Liver (tissue), 8 donors: ENCODE measurements at regions not wholly inside any gene's neighbourhood (a gene's known extent, or its start where the extent isn't known, plus 50 kb on each side); places are given as distances from the start of the nearest gene placed in this dataset.

Experiments used
- DNase-seq: peaks from one replicate; pipeline ENCODE4 v3.0.0-alpha.2; 2017; ENCODE audit warnings: low spot score
- H3K27ac ChIP-seq, 2 donors: one replicate each; pipeline ENCODE4 v1.7.0; 2013; ENCODE audit warnings: inconsistent platforms in 2 of 2, low read length in 2 of 2, control low read depth in 1 of 2, low read depth in 1 of 2, mild to moderate bottlenecking in 1 of 2
- H3K27me3 ChIP-seq, 4 donors: one replicate each; pipeline versions ENCODE4 v1.6.1 to v1.7.0; 2013; ENCODE audit warnings: low read length in 3 of 4, inconsistent platforms in 1 of 4, mild to moderate bottlenecking in 1 of 4, moderate library complexity in 1 of 4; ENCODE audit not compliant: control insufficient read depth in 4 of 4, insufficient read depth in 4 of 4
- H3K36me3 ChIP-seq, 4 donors: one replicate each; pipeline versions ENCODE4 v1.6.1 to v1.7.0; 2013; ENCODE audit warnings: low read length in 3 of 4, mild to moderate bottlenecking in 3 of 4, low read depth in 1 of 4, moderate library complexity in 1 of 4; ENCODE audit not compliant: control insufficient read depth in 4 of 4, insufficient read depth in 3 of 4
- H3K4me1 ChIP-seq, 4 donors: one replicate each; pipeline versions ENCODE4 v1.6.1 to v1.7.0; 2013; ENCODE audit warnings: low read length in 3 of 4, mild to moderate bottlenecking in 3 of 4, moderate library complexity in 1 of 4; ENCODE audit not compliant: control insufficient read depth in 4 of 4, insufficient read depth in 4 of 4
- H3K4me3 ChIP-seq, 3 donors: one replicate each; pipeline versions ENCODE4 v1.6.1 to v1.7.0; 2013; ENCODE audit warnings: low read length in 3 of 3, control low read depth in 1 of 3, low read depth in 1 of 3, mild to moderate bottlenecking in 1 of 3
- H3K9ac ChIP-seq, 2 donors: one replicate each; pipeline ENCODE4 v1.7.0; 2013; ENCODE audit warnings: low read length in 2 of 2, mild to moderate bottlenecking in 2 of 2, moderate library complexity in 2 of 2, control low read depth in 1 of 2, low read depth in 1 of 2
- H3K9me3 ChIP-seq, 4 donors: one replicate each; pipeline versions ENCODE4 v1.6.1 to v1.7.0; 2013; ENCODE audit warnings: low read length in 3 of 4; ENCODE audit not compliant: control insufficient read depth in 4 of 4
- CTCF ChIP-seq: fragments of 150-350 bp; IDR thresholded peaks from 2 replicates; pipeline ENCODE4 v1.5.1; 2017; ENCODE audit warnings: improper control_type of control experiment, low read depth, low read length; ENCODE audit not compliant: missing input control
- EGR1 ChIP-seq, 2 donors: IDR thresholded peaks; 2 replicates each; pipeline ENCODE4 v1.6.1; 2016 to 2018; ENCODE audit warnings: antibody characterized with exemption in 2 of 2, low read depth in 2 of 2
- FOXA1 ChIP-seq: IDR thresholded peaks from 2 replicates; pipeline ENCODE4 v1.6.1; 2016; ENCODE audit warnings: antibody characterized with exemption
- FOXA2 ChIP-seq: IDR thresholded peaks from 2 replicates; pipeline ENCODE4 v1.6.1; 2016; ENCODE audit warnings: antibody characterized with exemption
- GABPA ChIP-seq, 2 donors: IDR thresholded peaks in 1 of 2; conservative IDR thresholded peaks in 1 of 2; 2 replicates each; pipeline ENCODE4 v1.6.1; 2016; ENCODE audit warnings: antibody characterized with exemption in 2 of 2, mild to moderate bottlenecking in 1 of 2, moderate library complexity in 1 of 2
- HNF4A ChIP-seq, 2 donors: conservative IDR thresholded peaks; 2 replicates each; pipeline ENCODE4 v1.6.1; 2016; ENCODE audit warnings: antibody characterized with exemption in 2 of 2, mild to moderate bottlenecking in 2 of 2
- HNF4G ChIP-seq: IDR thresholded peaks from 2 replicates; pipeline ENCODE4 v1.6.1; 2016; ENCODE audit warnings: antibody characterized with exemption
- JUND ChIP-seq, 2 donors: IDR thresholded peaks; 2 replicates each; pipeline ENCODE4 v1.6.1; 2016; ENCODE audit warnings: antibody characterized with exemption in 2 of 2
- MAX ChIP-seq: IDR thresholded peaks from 2 replicates; pipeline ENCODE4 v1.6.1; 2016; ENCODE audit warnings: antibody characterized with exemption
- NR2F2 ChIP-seq: IDR thresholded peaks from 2 replicates; pipeline ENCODE4 v1.6.1; 2016; ENCODE audit warnings: antibody characterized with exemption
- RAD21 ChIP-seq, 2 donors: IDR thresholded peaks; 2 replicates each; pipeline ENCODE4 v1.6.1; 2016; ENCODE audit warnings: antibody characterized with exemption in 2 of 2, mild to moderate bottlenecking in 2 of 2
- REST ChIP-seq: IDR thresholded peaks from 2 replicates; pipeline ENCODE4 v1.6.1; 2016; ENCODE audit warnings: antibody characterized with exemption, mild to moderate bottlenecking
- RXRA ChIP-seq, 2 donors: IDR thresholded peaks; 2 replicates each; pipeline ENCODE4 v1.6.1; 2017 to 2018; ENCODE audit warnings: antibody characterized with exemption in 2 of 2, mild to moderate bottlenecking in 1 of 2
- SP1 ChIP-seq: IDR thresholded peaks from 2 replicates; pipeline ENCODE4 v1.6.1; 2018; ENCODE audit warnings: antibody characterized with exemption, mild to moderate bottlenecking
- ZBTB33 ChIP-seq: IDR thresholded peaks from 2 replicates; pipeline ENCODE4 v1.6.1; 2016; ENCODE audit warnings: antibody characterized with exemption
- whole genome bisulfite sequencing: extraction: QIAGEN DNeasy Blood & Tissue Kit; methylation state at CpG from one replicate; pipeline ENCODE4 v1.1.7; 2013; 5-methylcytosine and 5-hydroxymethylcytosine counted together
- donor health status: healthy.
- donor health status: healthy.
- donor health status: healthy.
- donor health status: healthy.
- donor health status: healthy.

GRCh38 chr1:221190249-221190648, 311.0 kb downstream of the HLX start:
- DNase-seq, result no peak
- no peak overlapping the region for H3K27ac ChIP-seq
- 77% methylated on average over 2 of the region's 2 CpGs for WGBS
- TF ChIP-seq RAD21 (IDR thresholded peaks at IDR 0.05), result no peak
- TF ChIP-seq FOXA2, result no peak
- TF ChIP-seq MAX, result no peak
- no peak for TF ChIP-seq REST
- no peak for TF ChIP-seq SP1
- no peak for TF ChIP-seq ZBTB33
- no peak for TF ChIP-seq EGR1 (IDR thresholded peaks at IDR 0.05; ENCODE audit: low read depth in 2 of 2)
- TF ChIP-seq HNF4G, result no peak
- no peak for TF ChIP-seq GABPA (IDR thresholded peaks at IDR 0.05 in 1 of 2, conservative IDR thresholded peaks at IDR 0.05 in 1 of 2)
- no peak for TF ChIP-seq RXRA (IDR thresholded peaks at IDR 0.05)
- no peak for TF ChIP-seq CTCF
- H3K9ac ChIP-seq, result no peak overlapping the region
- no peaks in the 10 kb centered on the region for H3K9me3 ChIP-seq
- no peak overlapping the region for H3K4me3 ChIP-seq
- no peaks in the 10 kb centered on the region for H3K27me3 ChIP-seq
- H3K36me3 ChIP-seq, result no peaks in the 10 kb centered on the region
- no peaks in the 10 kb centered on the region for H3K4me1 ChIP-seq

- 91% methylated on average over 1 of the region's 1 CpG for WGBS
- Histone ChIP-seq H3K4me3 (no peak overlapping the region), H3K4me1 (no peaks in the 10 kb centered on the region), H3K9ac (no peak overlapping the region), H3K27me3 (no peaks in the 10 kb centered on the region), H3K36me3 (no peaks in the 10 kb centered on the region), H3K27ac (no peak overlapping the region), H3K9me3 (no peaks in the 10 kb centered on the region)
- DNase-seq, result no peak
- TF ChIP-seq NR2F2, result no peak
- TF ChIP-seq MAX, result no peak
- TF ChIP-seq HNF4G, result no peak
- TF ChIP-seq FOXA1, result no peak
- TF ChIP-seq RXRA (IDR thresholded peaks at IDR 0.05), result no peak
- no peak for TF ChIP-seq JUND (IDR thresholded peaks at IDR 0.05)
- TF ChIP-seq ZBTB33, result no peak
- TF ChIP-seq FOXA2, result no peak
- no peak for TF ChIP-seq RAD21 (IDR thresholded peaks at IDR 0.05)
- no peak for TF ChIP-seq REST
- TF ChIP-seq EGR1 (IDR thresholded peaks at IDR 0.05; ENCODE audit: low read depth in 2 of 2), result no peak
- no peak for TF ChIP-seq CTCF
- no peak for TF ChIP-seq HNF4A (conservative IDR thresholded peaks at IDR 0.05)
- no peak for TF ChIP-seq GABPA (IDR thresholded peaks at IDR 0.05 in 1 of 2, conservative IDR thresholded peaks at IDR 0.05 in 1 of 2)
Observed at GRCh38 chr1:221192055-221192454, 312.8 kb downstream of the HLX start.
